ENCODE measurements at regions not wholly inside any gene's neighbourhood (a gene's known extent, or its start where the extent isn't known, plus 50 kb on each side); places are given as distances from the start of the nearest gene placed in this dataset.

DNA sequence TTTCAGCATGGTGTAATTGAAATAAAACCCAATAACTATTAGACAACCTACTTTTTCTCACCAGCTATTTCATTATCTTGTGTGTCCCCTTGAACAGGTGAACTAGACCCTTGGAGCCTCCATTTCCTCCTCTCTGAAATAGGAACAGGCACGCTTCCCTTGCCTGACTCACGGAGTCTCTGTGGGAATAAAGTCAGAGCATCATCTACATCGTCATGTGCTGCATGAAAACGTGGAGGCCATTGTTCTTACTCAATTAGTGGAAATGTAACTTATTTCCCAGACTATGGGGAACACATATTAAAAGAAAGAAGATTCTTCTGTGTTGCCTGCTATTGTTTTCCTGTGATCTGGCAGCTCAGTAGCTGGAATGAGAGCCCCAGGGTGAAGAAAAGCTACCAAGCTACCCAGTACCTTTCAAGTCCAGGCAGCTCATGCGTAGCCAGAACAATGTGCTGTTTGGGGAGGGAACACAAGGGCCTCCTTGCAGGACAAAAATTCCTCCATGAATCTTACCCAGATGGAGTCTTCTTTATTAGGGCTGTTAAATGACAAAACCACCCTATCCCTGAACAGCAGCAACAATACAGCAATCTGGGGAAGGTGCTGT lies 59.8 kb downstream of the SOX11 start:
- no peak overlapping the region for H3K4me3 ChIP-seq (ENCODE audit: low read depth in 1 of 2, low read length in 2 of 2)
- H3K9me3 ChIP-seq (ENCODE audit: control insufficient read depth in 1 of 2, low read length in 2 of 2): no peaks in the 10 kb centered on the region
- H3K27ac ChIP-seq (ENCODE audit: low read depth, low read length): no peak overlapping the region
- no peaks in the 10 kb centered on the region for H3K4me1 ChIP-seq (ENCODE audit: control insufficient read depth in 1 of 2, insufficient read depth in 2 of 2, low read length in 2 of 2)
- no peak overlapping the region for H3K9ac ChIP-seq (ENCODE audit: low read depth in 1 of 2, low read length in 2 of 2)
- no peaks in the 10 kb centered on the region for H3K36me3 ChIP-seq (ENCODE audit: control insufficient read depth in 1 of 2, insufficient read depth in 2 of 2, low read length in 2 of 2)
- no peaks in the 10 kb centered on the region for H3K27me3 ChIP-seq (ENCODE audit: control insufficient read depth in 1 of 2, insufficient read depth in 2 of 2, low read length in 2 of 2)

DNA sequence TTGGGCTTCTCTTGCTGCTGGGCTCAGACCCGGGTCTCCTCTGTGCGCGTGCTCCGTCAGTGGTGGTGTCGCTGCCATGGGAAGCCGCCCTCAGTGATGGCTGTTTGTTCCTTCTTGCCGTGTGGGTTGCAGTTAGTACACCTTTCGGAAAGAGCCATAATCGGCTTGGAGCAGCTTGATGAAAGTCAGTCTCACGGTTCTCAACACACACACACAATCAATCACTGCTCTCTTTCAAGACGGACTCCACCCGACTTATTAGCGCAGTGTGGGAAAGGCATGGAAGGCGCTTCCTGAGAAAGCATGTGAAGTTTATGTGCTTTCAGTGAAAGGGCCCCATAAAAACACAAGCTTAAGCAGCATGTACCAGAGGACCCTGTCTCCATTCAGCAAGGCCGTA lies 64.1 kb downstream of the SOX11 start:
- Histone ChIP-seq H3K27ac (ENCODE audit: low read depth, low read length) (no peak overlapping the region), H3K36me3 (ENCODE audit: control insufficient read depth in 1 of 2, insufficient read depth in 2 of 2, low read length in 2 of 2) (no peaks in the 10 kb centered on the region), H3K9me3 (ENCODE audit: control insufficient read depth in 1 of 2, low read length in 2 of 2) (no peaks in the 10 kb centered on the region), H3K4me3 (ENCODE audit: low read depth in 1 of 2, low read length in 2 of 2) (no peak overlapping the region), H3K27me3 (ENCODE audit: control insufficient read depth in 1 of 2, insufficient read depth in 2 of 2, low read length in 2 of 2) (no peaks in the 10 kb centered on the region), H3K4me1 (ENCODE audit: control insufficient read depth in 1 of 2, insufficient read depth in 2 of 2, low read length in 2 of 2) (no peaks in the 10 kb centered on the region), H3K9ac (ENCODE audit: low read depth in 1 of 2, low read length in 2 of 2) (no peak overlapping the region)

DNA sequence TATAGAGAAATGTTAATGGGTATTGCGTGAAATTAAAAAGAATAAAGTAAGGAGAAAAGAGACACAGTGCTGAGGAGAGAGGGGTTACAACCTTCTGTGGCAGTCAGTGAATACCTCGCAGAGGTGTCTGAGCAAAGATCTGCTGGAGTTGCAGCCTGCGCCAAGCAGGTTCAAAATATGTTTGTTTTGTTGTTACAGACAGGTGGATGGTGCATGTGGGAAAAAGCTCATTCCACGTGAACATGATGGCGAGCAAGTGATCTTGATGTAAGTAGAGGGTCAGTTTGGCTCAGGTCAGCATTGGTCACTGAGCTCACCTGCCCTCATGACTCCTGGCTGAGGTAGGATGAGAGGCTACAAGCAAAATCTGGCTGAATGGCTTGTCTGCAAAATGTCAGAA lies 66.2 kb downstream of the SOX11 start:
- Histone ChIP-seq H3K9ac (ENCODE audit: low read depth in 1 of 2, low read length in 2 of 2) (no peak overlapping the region), H3K27ac (ENCODE audit: low read depth, low read length) (no peak overlapping the region), H3K36me3 (ENCODE audit: control insufficient read depth in 1 of 2, insufficient read depth in 2 of 2, low read length in 2 of 2) (no peaks in the 10 kb centered on the region), H3K4me3 (ENCODE audit: low read depth in 1 of 2, low read length in 2 of 2) (no peak overlapping the region), H3K9me3 (ENCODE audit: control insufficient read depth in 1 of 2, low read length in 2 of 2) (no peaks in the 10 kb centered on the region), H3K4me1 (ENCODE audit: control insufficient read depth in 1 of 2, insufficient read depth in 2 of 2, low read length in 2 of 2) (no peaks in the 10 kb centered on the region), H3K27me3 (ENCODE audit: control insufficient read depth in 1 of 2, insufficient read depth in 2 of 2, low read length in 2 of 2) (no peaks in the 10 kb centered on the region)

- Histone ChIP-seq H3K27me3 (ENCODE audit: control insufficient read depth in 1 of 2, insufficient read depth in 2 of 2, low read length in 2 of 2) (no peaks in the 10 kb centered on the region), H3K36me3 (ENCODE audit: control insufficient read depth in 1 of 2, insufficient read depth in 2 of 2, low read length in 2 of 2) (no peaks in the 10 kb centered on the region), H3K9me3 (ENCODE audit: control insufficient read depth in 1 of 2, low read length in 2 of 2) (no peaks in the 10 kb centered on the region), H3K4me3 (ENCODE audit: low read depth in 1 of 2, low read length in 2 of 2) (no peak overlapping the region), H3K4me1 (ENCODE audit: control insufficient read depth in 1 of 2, insufficient read depth in 2 of 2, low read length in 2 of 2) (no peaks in the 10 kb centered on the region), H3K27ac (ENCODE audit: low read depth, low read length) (no peak overlapping the region), H3K9ac (ENCODE audit: low read depth in 1 of 2, low read length in 2 of 2) (no peak overlapping the region)
Observed at GRCh38 chr2:5759949-5760348, 67.8 kb downstream of the SOX11 start.

DNA sequence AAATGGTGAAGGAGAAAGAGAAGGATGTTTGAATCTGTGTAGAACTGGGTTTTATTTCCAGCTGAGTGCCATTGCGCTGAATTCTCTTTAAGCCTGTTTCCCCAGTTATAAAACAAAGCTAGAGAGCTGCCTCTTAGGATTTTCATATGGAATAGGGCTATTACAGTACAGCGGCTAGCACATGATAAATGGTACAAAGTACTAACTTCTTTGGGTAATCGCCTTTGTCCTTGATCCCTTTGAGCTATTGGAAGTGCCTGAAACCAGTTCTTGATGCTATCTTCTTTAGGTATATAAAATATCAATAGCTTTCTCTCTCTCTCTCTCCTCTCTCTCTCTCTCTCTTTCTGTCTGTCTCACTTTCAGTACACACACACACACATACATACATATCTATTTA lies 71.3 kb downstream of the SOX11 start:
- H3K9me3 ChIP-seq (ENCODE audit: control insufficient read depth in 1 of 2, low read length in 2 of 2): no peaks in the 10 kb centered on the region
- no peaks in the 10 kb centered on the region for H3K36me3 ChIP-seq (ENCODE audit: control insufficient read depth in 1 of 2, insufficient read depth in 2 of 2, low read length in 2 of 2)
- H3K4me1 ChIP-seq (ENCODE audit: control insufficient read depth in 1 of 2, insufficient read depth in 2 of 2, low read length in 2 of 2): no peaks in the 10 kb centered on the region
- no peak overlapping the region for H3K9ac ChIP-seq (ENCODE audit: low read depth in 1 of 2, low read length in 2 of 2)
- no peaks in the 10 kb centered on the region for H3K27me3 ChIP-seq (ENCODE audit: control insufficient read depth in 1 of 2, insufficient read depth in 2 of 2, low read length in 2 of 2)
- H3K4me3 ChIP-seq (ENCODE audit: low read depth in 1 of 2, low read length in 2 of 2): no peak overlapping the region
- no peak overlapping the region for H3K27ac ChIP-seq (ENCODE audit: low read depth, low read length)

GRCh38 chr2:5764041-5764440 lies 71.9 kb downstream of the SOX11 start:
- no peak overlapping the region for H3K9ac ChIP-seq (ENCODE audit: low read depth in 1 of 2, low read length in 2 of 2)
- H3K27ac ChIP-seq (ENCODE audit: low read depth, low read length): no peak overlapping the region
- no peaks in the 10 kb centered on the region for H3K27me3 ChIP-seq (ENCODE audit: control insufficient read depth in 1 of 2, insufficient read depth in 2 of 2, low read length in 2 of 2)
- no peaks in the 10 kb centered on the region for H3K36me3 ChIP-seq (ENCODE audit: control insufficient read depth in 1 of 2, insufficient read depth in 2 of 2, low read length in 2 of 2)
- no peaks in the 10 kb centered on the region for H3K9me3 ChIP-seq (ENCODE audit: control insufficient read depth in 1 of 2, low read length in 2 of 2)
- no peak overlapping the region for H3K4me3 ChIP-seq (ENCODE audit: low read depth in 1 of 2, low read length in 2 of 2)
- no peaks in the 10 kb centered on the region for H3K4me1 ChIP-seq (ENCODE audit: control insufficient read depth in 1 of 2, insufficient read depth in 2 of 2, low read length in 2 of 2)

GRCh38 chr2:5766056-5766455 lies 73.9 kb downstream of the SOX11 start:
- H3K27ac ChIP-seq (ENCODE audit: low read depth, low read length): no peak overlapping the region
- H3K27me3 ChIP-seq (ENCODE audit: control insufficient read depth in 1 of 2, insufficient read depth in 2 of 2, low read length in 2 of 2): no peaks in the 10 kb centered on the region
- H3K4me1 ChIP-seq (ENCODE audit: control insufficient read depth in 1 of 2, insufficient read depth in 2 of 2, low read length in 2 of 2): no peaks in the 10 kb centered on the region
- no peaks in the 10 kb centered on the region for H3K36me3 ChIP-seq (ENCODE audit: control insufficient read depth in 1 of 2, insufficient read depth in 2 of 2, low read length in 2 of 2)
- no peaks in the 10 kb centered on the region for H3K9me3 ChIP-seq (ENCODE audit: control insufficient read depth in 1 of 2, low read length in 2 of 2)
- no peak overlapping the region for H3K9ac ChIP-seq (ENCODE audit: low read depth in 1 of 2, low read length in 2 of 2)
- H3K4me3 ChIP-seq (ENCODE audit: low read depth in 1 of 2, low read length in 2 of 2): no peak overlapping the region

DNA sequence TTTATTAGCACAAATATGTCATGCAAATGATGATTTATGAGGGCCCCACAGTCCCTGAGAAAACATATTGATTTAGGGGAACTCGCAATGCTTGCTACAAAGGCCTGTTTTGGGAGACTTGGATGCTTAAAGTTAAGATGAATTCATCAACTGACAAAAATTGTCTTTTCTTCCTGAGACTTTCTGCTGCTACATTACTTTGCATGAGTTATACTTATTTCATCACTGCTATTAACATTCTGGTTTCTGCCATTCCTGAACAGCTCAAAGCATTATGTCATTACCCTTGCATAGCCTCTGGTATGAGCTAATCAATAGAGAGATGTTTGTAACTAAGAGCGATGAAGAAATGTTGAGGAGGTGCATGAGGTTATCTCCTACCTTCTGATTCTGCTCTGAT lies 74.4 kb downstream of the SOX11 start:
- Histone ChIP-seq H3K4me3 (ENCODE audit: low read depth in 1 of 2, low read length in 2 of 2) (no peak overlapping the region), H3K9me3 (ENCODE audit: control insufficient read depth in 1 of 2, low read length in 2 of 2) (no peaks in the 10 kb centered on the region), H3K27ac (ENCODE audit: low read depth, low read length) (no peak overlapping the region), H3K9ac (ENCODE audit: low read depth in 1 of 2, low read length in 2 of 2) (no peak overlapping the region), H3K36me3 (ENCODE audit: control insufficient read depth in 1 of 2, insufficient read depth in 2 of 2, low read length in 2 of 2) (no peaks in the 10 kb centered on the region), H3K4me1 (ENCODE audit: control insufficient read depth in 1 of 2, insufficient read depth in 2 of 2, low read length in 2 of 2) (no peaks in the 10 kb centered on the region), H3K27me3 (ENCODE audit: control insufficient read depth in 1 of 2, insufficient read depth in 2 of 2, low read length in 2 of 2) (no peaks in the 10 kb centered on the region)

GRCh38 chr2:5777131-5777535 lies 84.9 kb downstream of the SOX11 start:
- Histone ChIP-seq H3K4me3 (ENCODE audit: low read depth in 1 of 2, low read length in 2 of 2) (no peak overlapping the region), H3K27me3 (ENCODE audit: control insufficient read depth in 1 of 2, insufficient read depth in 2 of 2, low read length in 2 of 2) (no peaks in the 10 kb centered on the region), H3K27ac (ENCODE audit: low read depth, low read length) (no peak overlapping the region), H3K36me3 (ENCODE audit: control insufficient read depth in 1 of 2, insufficient read depth in 2 of 2, low read length in 2 of 2) (no peaks in the 10 kb centered on the region), H3K9ac (ENCODE audit: low read depth in 1 of 2, low read length in 2 of 2) (no peak overlapping the region), H3K4me1 (ENCODE audit: control insufficient read depth in 1 of 2, insufficient read depth in 2 of 2, low read length in 2 of 2) (no peaks in the 10 kb centered on the region), H3K9me3 (ENCODE audit: control insufficient read depth in 1 of 2, low read length in 2 of 2) (peaks cover 0 to 3% of the 10 kb centered on the region in 2 donors)

- Histone ChIP-seq H3K36me3 (ENCODE audit: control insufficient read depth in 1 of 2, insufficient read depth in 2 of 2, low read length in 2 of 2) (no peaks in the 10 kb centered on the region), H3K9me3 (ENCODE audit: control insufficient read depth in 1 of 2, low read length in 2 of 2) (peaks cover 0 to 6% of the 10 kb centered on the region in 2 donors), H3K27ac (ENCODE audit: low read depth, low read length) (no peak overlapping the region), H3K4me3 (ENCODE audit: low read depth in 1 of 2, low read length in 2 of 2) (no peak overlapping the region), H3K9ac (ENCODE audit: low read depth in 1 of 2, low read length in 2 of 2) (no peak overlapping the region), H3K4me1 (ENCODE audit: control insufficient read depth in 1 of 2, insufficient read depth in 2 of 2, low read length in 2 of 2) (no peaks in the 10 kb centered on the region), H3K27me3 (ENCODE audit: control insufficient read depth in 1 of 2, insufficient read depth in 2 of 2, low read length in 2 of 2) (no peaks in the 10 kb centered on the region)
Observed at GRCh38 chr2:5781679-5782078, 89.5 kb downstream of the SOX11 start.

DNA sequence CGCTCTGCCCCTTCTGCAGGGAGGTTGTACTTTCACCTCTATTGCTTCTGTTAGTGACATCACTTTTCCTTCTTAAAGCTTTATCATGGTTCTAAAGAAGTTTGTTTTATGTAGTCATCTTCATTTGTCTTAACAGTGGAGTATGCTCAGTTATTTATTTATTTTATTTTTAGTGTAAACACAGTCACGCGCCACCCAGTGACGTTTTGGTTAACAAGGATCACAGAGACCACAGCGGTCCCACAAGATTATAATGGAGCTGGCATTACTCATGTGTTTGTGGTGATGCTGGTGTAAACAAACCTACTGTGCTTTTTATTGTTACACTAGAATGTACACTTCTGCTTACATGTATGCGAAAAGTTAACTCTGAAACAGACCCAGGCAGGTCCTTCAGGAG lies 89.9 kb downstream of the SOX11 start:
- Histone ChIP-seq H3K9me3 (ENCODE audit: control insufficient read depth in 1 of 2, low read length in 2 of 2) (peaks cover 0 to 6% of the 10 kb centered on the region in 2 donors), H3K27ac (ENCODE audit: low read depth, low read length) (no peak overlapping the region), H3K4me3 (ENCODE audit: low read depth in 1 of 2, low read length in 2 of 2) (no peak overlapping the region), H3K4me1 (ENCODE audit: control insufficient read depth in 1 of 2, insufficient read depth in 2 of 2, low read length in 2 of 2) (no peaks in the 10 kb centered on the region), H3K9ac (ENCODE audit: low read depth in 1 of 2, low read length in 2 of 2) (no peak overlapping the region), H3K27me3 (ENCODE audit: control insufficient read depth in 1 of 2, insufficient read depth in 2 of 2, low read length in 2 of 2) (no peaks in the 10 kb centered on the region), H3K36me3 (ENCODE audit: control insufficient read depth in 1 of 2, insufficient read depth in 2 of 2, low read length in 2 of 2) (no peaks in the 10 kb centered on the region)

All from duodenal mucosa (tissue), 2 donors.